Transverse colon (tissue), 4 donors: ENCODE measurements at regions not wholly inside any gene's neighbourhood (a gene's known extent, or its start where the extent isn't known, plus 50 kb on each side); places are given as distances from the start of the nearest gene placed in this dataset.
"Not testable (repeated sequence)": the region's sequence is repeated elsewhere in the genome, so short reads cannot be mapped to it uniquely, and the experiment has no call there.

Experiments used
- DNase-seq: peaks from one replicate; pipeline ENCODE4 v3.0.0-alpha.2; 2019
- H3K27ac ChIP-seq, 4 donors: fragments of 200-600 bp; sonication (generic); 2 replicates each; pipeline ENCODE4 v1.5.1; 2016 to 2018; ENCODE audit warnings: inconsistent platforms in 4 of 4
- H3K27me3 ChIP-seq: fragments of 200-600 bp; sonication (generic); 2 replicates; pipeline ENCODE4 v1.5.1; 2017; ENCODE audit warnings: inconsistent platforms
- H3K36me3 ChIP-seq, 4 donors: fragments of 200-600 bp; sonication (generic); 2 replicates each; pipeline ENCODE4 v1.5.1; 2017 to 2019; ENCODE audit warnings: inconsistent platforms in 4 of 4
- H3K4me1 ChIP-seq, 4 donors: fragments of 200-600 bp; sonication (generic); 2 replicates each; pipeline ENCODE4 v1.5.1; 2017 to 2020; ENCODE audit warnings: inconsistent platforms in 4 of 4
- H3K4me3 ChIP-seq, 4 donors: fragments of 200-600 bp; sonication (generic); 1 replicate in 1 of 4; 2 replicates in 3 of 4; pipeline versions ENCODE4 v1.5.1 to v1.6.1; 2017 to 2019; ENCODE audit warnings: inconsistent platforms in 4 of 4
- H3K9me3 ChIP-seq, 2 donors: fragments of 200-600 bp; sonication (generic); 2 replicates each; pipeline ENCODE4 v1.5.1; 2017 to 2019; ENCODE audit warnings: inconsistent platforms in 2 of 2
- EP300 ChIP-seq: sonication (generic); formaldehyde crosslinking; IDR thresholded peaks from one replicate; pipeline ENCODE4 v1.6.1; 2017; ENCODE audit warnings: antibody characterized with exemption, low read depth
- POLR2A ChIP-seq: fragments of 450-650 bp; IDR thresholded peaks from one replicate; pipeline ENCODE4 v1.6.1; 2016; ENCODE audit warnings: antibody characterized with exemption, mild to moderate bottlenecking, moderate library complexity
- POLR2AphosphoS5 ChIP-seq, 3 donors: sonication (generic); formaldehyde crosslinking; IDR thresholded peaks; one replicate each; pipeline ENCODE4 v1.6.1; 2016; ENCODE audit warnings: antibody characterized with exemption in 3 of 3
- WGBS, 2 donors: methylation state at CpG; one replicate each; pipeline ENCODE4 v1.1.5; 2018; ENCODE audit warnings: low coverage in 1 of 2; 5-methylcytosine and 5-hydroxymethylcytosine counted together
- in situ Hi-C, 4 donors: fragments of 200-750 bp; cut with MboI; loops; one replicate each; pipeline versions ENCODE4 v1.15.0 to v1.15.1; 2017; ENCODE audit warnings: low sequenced_read_pairs in 3 of 4, low pct_ligation_motif_present in 1 of 4, low pct_unique_long_range_greater_than_20kb in 1 of 4
- intact Hi-C: fragments of 100-400 bp; cut with DNase I; formaldehyde crosslinking; loops from one replicate; pipeline ENCODE4 v1.15.1; 2023; ENCODE audit warnings: low total_unique reads
- TF ChIP-seq, protein P1 (sequence below), 5 experiments: fragments of 200-600 bp in 3 of 5; fragments of 450-650 bp in 2 of 5; sonication (generic) in 3 of 5; IDR thresholded peaks; 1 replicate in 2 of 5; 2 replicates in 3 of 5; pipeline ENCODE4 v1.5.1; 2016 to 2017; ENCODE audit warnings: antibody characterized with exemption in 5 of 5, inconsistent platforms in 3 of 5, mild to moderate bottlenecking in 2 of 5, moderate library complexity in 1 of 5

DNA sequence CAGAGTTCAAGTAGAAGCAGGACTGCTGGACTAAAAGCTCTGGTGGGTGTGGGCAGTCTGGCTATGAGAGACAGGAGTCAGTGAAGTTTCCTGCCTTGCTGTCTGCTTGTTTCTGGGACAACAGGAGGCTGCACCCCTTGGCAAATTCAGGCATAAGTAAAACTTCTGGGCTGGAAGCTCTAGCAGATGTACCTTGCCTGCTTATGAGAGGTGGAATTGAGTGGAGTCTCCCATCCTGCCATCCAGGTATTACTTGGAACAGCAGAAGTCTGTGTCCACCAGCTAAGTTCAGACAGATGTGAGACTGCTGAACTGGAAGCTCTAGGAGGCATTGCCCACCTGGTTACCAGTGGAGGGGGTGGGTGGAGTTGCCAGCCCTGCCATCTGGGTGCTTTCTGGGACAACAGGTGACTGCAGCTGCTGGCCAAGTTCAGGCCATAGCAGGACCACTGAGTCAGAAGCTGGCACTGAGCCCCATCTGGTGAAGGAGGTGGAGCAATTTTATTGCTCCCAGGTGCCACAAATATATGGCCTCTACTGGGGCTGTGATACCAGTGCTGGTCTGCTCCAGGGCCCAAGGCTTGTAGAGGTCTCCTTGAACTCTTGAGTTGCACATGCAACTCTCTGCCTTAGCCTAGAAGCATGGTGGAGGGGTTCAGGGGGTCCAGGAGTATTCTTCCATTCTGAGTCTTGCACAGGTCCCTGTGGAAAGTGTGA, 199.4 kb upstream of the FN1 start:
- no peaks in the 10 kb centered on the region for H3K4me1 ChIP-seq
- H3K27ac ChIP-seq, result no peak overlapping the region
- DNase-seq, result no peak
- peaks cover 8 to 13% of the 10 kb centered on the region in 2 donors for H3K9me3 ChIP-seq
- intact Hi-C loops, result no loop called here
- in situ Hi-C loops, result no loop called here
- no peaks in the 10 kb centered on the region for H3K36me3 ChIP-seq
- H3K4me3 ChIP-seq, result no peak overlapping the region
- H3K27me3 ChIP-seq, result no peaks in the 10 kb centered on the region
- TF ChIP-seq, protein P1, sequence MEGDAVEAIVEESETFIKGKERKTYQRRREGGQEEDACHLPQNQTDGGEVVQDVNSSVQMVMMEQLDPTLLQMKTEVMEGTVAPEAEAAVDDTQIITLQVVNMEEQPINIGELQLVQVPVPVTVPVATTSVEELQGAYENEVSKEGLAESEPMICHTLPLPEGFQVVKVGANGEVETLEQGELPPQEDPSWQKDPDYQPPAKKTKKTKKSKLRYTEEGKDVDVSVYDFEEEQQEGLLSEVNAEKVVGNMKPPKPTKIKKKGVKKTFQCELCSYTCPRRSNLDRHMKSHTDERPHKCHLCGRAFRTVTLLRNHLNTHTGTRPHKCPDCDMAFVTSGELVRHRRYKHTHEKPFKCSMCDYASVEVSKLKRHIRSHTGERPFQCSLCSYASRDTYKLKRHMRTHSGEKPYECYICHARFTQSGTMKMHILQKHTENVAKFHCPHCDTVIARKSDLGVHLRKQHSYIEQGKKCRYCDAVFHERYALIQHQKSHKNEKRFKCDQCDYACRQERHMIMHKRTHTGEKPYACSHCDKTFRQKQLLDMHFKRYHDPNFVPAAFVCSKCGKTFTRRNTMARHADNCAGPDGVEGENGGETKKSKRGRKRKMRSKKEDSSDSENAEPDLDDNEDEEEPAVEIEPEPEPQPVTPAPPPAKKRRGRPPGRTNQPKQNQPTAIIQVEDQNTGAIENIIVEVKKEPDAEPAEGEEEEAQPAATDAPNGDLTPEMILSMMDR (IDR thresholded peaks at IDR 0.05), result no peak
- TF ChIP-seq POLR2A (no peak), POLR2AphosphoS5 (IDR thresholded peaks at IDR 0.05) (no peak), EP300 (no peak)

GRCh38 chr2:215633360-215633759, 197.5 kb upstream of the FN1 start:
- Histone ChIP-seq H3K4me3 (no peak overlapping the region), H3K36me3 (no peaks in the 10 kb centered on the region), H3K4me1 (no peaks in the 10 kb centered on the region), H3K9me3 (peaks cover 11 to 12% of the 10 kb centered on the region in 2 donors), H3K27ac (no peak overlapping the region), H3K27me3 (no peaks in the 10 kb centered on the region)
- TF ChIP-seq EP300, result no peak
- no peak for TF ChIP-seq POLR2AphosphoS5 (IDR thresholded peaks at IDR 0.05)
- TF ChIP-seq, protein P1 (IDR thresholded peaks at IDR 0.05), result no peak
- in situ Hi-C loops, result no loop called here
- no peak for DNase-seq
- intact Hi-C loops, result no loop called here

DNA sequence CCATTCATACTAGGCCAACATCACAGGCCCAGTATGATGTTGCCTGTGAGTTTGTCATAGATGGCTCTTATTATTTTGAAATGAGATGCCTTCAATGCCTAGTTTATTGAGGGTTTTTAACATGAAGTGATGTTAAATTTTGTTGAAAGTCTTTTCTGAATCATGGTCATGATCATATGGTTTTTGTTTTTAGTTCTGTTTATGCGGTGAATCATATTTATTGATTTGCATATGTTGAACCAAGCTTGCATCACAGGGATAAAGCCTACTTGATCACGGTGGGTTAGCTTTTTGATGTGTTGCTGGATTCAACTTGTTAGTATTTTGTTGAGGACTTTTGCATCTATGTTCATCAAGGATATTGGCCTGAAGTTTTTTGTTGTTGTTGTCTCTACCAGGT, 195.8 kb upstream of the FN1 start:
- TF ChIP-seq POLR2A (no peak), EP300 (no peak), POLR2AphosphoS5 (IDR thresholded peaks at IDR 0.05) (no peak)
- DNase-seq, result no peak
- H3K4me1 ChIP-seq, result no peaks in the 10 kb centered on the region
- H3K36me3 ChIP-seq, result no peaks in the 10 kb centered on the region
- peaks cover 8 to 12% of the 10 kb centered on the region in 2 donors for H3K9me3 ChIP-seq
- 93 to 94% methylated on average over 2 of the region's 2 CpGs for WGBS, 2 donors
- intact Hi-C loops, result no loop called here
- in situ Hi-C loops, result no loop called here
- H3K27me3 ChIP-seq, result no peaks in the 10 kb centered on the region
- H3K27ac ChIP-seq, result no peak overlapping the region
- H3K4me3 ChIP-seq, result no peak overlapping the region

DNA sequence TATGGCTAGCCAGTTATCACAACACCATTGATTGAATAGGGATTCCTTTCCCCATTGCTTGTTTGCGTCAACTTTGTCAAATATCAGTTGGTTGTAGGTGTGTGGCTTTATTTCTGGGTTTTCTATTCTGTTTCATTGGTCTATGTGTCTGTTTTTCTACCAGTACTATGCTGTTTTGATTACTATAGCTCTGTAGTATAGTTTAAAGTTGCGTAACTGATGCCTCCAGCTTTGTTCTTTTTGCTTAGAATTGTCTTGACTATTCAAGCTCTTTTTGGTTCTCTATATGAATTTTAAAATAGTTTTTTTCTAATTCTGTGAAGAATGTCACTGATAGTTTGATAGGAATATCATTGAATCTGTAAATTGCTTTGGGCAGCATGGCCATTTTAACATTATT, 194.9 kb upstream of the FN1 start:
- H3K36me3 ChIP-seq, H3K27me3 ChIP-seq, H3K4me3 ChIP-seq, in situ Hi-C loops, DNase-seq, intact Hi-C loops, H3K4me1 ChIP-seq, H3K27ac ChIP-seq: not testable (repeated sequence)
- 87 to 95% methylated on average over 2 of the region's 2 CpGs for WGBS, 2 donors
- H3K9me3 ChIP-seq, result peaks cover 8 to 12% of the 10 kb centered on the region in 2 donors

DNA sequence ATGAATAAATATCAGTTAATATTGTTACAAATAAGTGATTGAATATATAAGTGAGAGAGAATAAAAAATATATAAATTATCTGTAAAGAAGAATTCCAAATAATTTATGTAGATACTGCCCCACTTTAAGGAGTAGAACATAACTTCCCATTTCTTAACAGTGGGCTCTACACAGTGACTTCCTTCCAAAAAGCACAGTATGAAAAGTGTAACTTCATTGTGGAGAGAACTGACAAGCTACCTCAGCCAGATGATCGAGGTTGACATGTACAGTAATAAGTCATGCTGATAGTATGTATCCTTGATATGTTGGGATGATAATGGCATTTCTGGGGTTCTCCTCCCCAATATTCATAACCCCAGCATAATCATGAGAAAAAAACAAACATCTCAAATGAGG, 191.9 kb upstream of the FN1 start:
- no peak for TF ChIP-seq POLR2A
- TF ChIP-seq EP300, result no peak
- TF ChIP-seq, protein P1 (IDR thresholded peaks at IDR 0.05), result no peak
- TF ChIP-seq POLR2AphosphoS5 (IDR thresholded peaks at IDR 0.05), result no peak
- 49 to 69% methylated on average over 1 of the region's 1 CpG for WGBS, 2 donors
- no peaks in the 10 kb centered on the region for H3K36me3 ChIP-seq
- H3K27ac ChIP-seq, result no peak overlapping the region
- DNase-seq, result no peak
- H3K4me3 ChIP-seq, result no peak overlapping the region
- H3K9me3 ChIP-seq, result peaks cover 8% of the 10 kb centered on the region in 2 donors
- no peaks in the 10 kb centered on the region for H3K27me3 ChIP-seq
- in situ Hi-C loops, result no loop called here
- intact Hi-C loops, result loop anchor here (10.0 kb wide), 1 partner anchor 193 kb away; the partner anchor contains the start of gene FN1
- H3K4me1 ChIP-seq, result peaks cover 0 to 5% (median 0%) of the 10 kb centered on the region in 4 donors
